NCI-H2171 (cell line): ENCODE measurements at regions not wholly inside any gene's neighbourhood (a gene's known extent, or its start where the extent isn't known, plus 50 kb on each side); places are given as distances from the start of the nearest gene placed in this dataset.
"Not testable (repeated sequence)": the region's sequence is repeated elsewhere in the genome, so short reads cannot be mapped to it uniquely, and the experiment has no call there.

Source experiments
- DNase-seq: peaks from one replicate; lab custom pipeline; 2025; lab: John Stamatoyannopoulos, UW

- no peak for DNase-seq
These were observed 1186.7 kb upstream of the EPHA6 start for GRCh38 chr3:95627697-95628096.

GRCh38 chr3:95629802-95630201 lies 1184.6 kb upstream of the EPHA6 start:
- DNase-seq: no peak

DNA sequence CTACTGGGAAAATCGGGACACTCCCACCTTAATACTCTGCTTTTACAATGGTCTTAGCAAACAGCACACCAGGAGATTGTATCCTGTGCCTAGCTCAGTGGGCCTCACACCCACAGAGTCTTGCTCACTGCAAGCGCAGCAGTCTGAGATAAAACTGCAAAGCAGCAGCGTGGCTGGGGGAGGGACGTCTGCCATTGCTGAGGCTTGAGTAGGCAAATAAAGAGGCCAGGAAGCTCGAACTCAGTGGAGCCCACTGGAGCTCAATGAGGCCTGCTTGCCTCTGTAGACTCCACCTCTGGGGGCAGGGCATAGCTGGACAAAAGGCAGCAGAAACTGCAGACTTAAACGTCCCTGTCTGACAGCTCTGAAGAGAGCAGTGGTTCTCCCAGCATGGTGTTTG lies 1169.1 kb upstream of the EPHA6 start:
- no peak for DNase-seq

DNA sequence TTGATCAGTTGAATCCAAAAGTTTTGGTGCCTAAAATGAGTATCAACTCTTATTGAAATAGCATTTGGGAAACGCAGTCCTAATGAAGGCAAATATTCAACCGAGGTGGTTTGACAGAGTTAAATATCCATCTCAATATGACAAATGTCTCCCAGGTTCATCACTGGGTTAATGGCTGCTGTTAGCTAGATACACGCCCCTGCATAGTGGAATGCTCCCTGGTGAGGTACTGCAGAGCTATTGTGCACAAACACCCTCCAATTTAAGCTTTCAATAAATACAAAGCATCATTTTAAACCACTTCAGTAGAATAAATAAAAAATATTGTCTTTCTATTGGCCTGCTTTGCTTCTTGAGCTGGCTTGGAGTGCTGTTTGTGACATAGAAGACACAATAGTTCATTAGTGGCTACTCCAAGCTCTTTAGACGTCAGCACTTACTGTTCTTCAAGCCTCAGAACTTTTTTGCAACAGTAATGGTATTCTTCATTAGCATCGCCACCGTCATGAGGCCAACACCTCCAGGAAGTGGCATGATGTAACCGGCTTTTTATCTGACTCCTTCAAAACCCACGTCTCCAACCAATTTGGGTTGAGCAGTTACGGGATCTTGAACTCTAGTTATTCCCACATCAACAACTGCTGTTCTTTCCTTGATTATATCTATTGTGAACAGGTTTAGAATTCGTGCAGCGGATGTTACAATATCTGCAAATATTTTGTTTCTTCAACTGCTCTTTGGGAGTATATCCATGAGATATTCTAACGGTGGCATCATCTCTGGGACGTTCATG lies 1159.6 kb upstream of the EPHA6 start:
- no peak for DNase-seq

GRCh38 chr3:95655363-95655986 lies 1158.9 kb upstream of the EPHA6 start:
- DNase-seq: no peak

GRCh38 chr3:95670765-95671164 lies 1143.6 kb upstream of the EPHA6 start:
- no peak for DNase-seq

DNA sequence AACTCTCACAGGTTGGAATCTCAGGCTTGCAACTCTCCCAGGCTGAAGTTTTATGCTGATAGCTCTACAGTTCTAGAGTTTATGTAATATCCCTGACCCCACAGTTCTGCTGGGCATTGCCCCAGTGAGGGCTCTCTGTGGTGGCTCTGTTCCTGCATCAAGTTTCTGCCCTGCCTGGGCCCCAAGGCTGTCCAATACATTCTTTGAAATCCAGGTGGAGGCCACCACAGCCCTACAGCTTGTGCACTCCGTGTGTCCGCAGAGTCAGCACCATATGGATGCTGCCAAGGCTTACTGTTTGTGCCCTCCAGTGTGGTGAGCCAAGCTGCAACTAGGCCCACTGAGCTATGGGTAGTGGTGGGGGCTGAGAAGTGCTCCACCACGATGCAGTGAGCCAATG lies 1141.2 kb upstream of the EPHA6 start:
- no peak for DNase-seq

- no peak for DNase-seq
These were observed 1108.5 kb upstream of the EPHA6 start for GRCh38 chr3:95705786-95706418.

DNA sequence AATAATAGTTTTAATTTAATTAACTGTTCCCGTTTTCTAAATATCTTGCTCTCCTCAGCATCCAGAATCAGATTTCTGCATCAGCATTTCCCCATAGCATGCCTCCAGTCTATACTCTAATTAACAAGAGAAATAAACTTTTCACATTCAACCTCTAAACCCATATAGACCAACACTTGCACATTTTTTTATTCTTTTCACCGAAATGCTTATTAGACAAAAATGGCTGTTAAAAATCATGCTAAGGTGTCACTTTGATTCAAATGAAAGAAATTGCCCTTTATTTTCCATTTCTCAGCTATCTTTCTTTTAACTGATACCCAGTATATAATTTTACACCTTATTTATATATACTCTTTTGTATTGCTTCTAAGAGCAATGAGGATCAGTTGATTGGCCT lies 1107.1 kb upstream of the EPHA6 start:
- no peak for DNase-seq

- DNase-seq: no peak
These were observed 1103.7 kb upstream of the EPHA6 start for GRCh38 chr3:95710684-95711083.

DNA sequence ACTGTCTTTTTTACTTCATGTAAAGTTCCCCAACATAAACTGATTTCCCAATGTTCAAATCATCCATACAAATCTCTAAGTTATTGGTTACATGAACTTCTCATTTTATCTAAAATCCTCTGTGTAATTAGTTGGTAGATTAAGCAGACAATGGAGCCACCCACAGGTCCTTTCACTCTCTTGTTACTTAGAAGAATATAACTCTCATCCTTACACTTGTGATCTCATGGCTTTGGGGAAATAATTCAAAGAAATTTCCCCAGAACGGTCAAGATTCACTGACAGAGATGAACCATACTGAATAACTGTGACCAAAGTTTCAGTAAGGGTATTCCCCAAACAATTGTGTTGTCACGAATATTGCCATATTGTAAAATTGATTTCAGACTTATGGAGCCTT lies 1102.6 kb upstream of the EPHA6 start:
- DNase-seq: no peak

DNA sequence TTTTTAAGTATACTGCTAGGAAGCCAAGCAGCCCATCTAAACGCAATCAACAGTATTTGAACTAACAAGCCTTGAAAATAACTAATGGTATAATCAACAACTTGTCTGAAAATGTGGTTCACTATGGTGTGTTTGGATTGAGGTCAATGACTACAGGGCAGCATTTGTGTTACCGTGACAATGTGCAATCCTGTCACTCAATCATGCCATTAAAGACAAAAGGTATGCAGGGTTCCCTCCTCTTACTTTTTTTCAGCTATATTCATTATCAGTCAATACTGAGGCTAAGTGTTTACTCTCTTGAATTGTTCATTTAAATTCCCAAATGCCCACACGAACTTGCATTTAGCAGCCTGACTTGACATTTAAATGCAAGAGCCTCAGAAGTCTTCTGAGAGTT lies 1099.3 kb upstream of the EPHA6 start:
- DNase-seq: no peak

DNA sequence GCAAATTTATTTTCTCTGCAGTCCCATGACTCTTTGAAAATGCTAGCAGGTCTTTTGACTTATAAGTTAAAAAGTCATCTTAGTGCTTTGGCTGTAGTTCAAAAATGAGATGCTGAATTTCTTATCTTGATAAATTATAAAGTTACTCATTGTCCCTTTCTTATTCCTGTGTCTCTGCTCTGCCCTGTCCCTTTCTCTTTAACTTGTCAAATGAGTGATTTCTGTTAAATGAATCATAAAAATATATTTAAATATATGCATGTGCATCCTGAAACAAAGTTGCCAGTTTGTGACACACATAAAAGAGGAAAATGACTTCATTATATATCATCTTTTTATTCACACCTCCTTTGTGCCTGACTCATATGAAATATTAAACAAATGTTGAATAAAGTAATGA lies 1097.3 kb upstream of the EPHA6 start:
- DNase-seq: no peak

- DNase-seq: no peak
These were observed 1096.2 kb upstream of the EPHA6 start for GRCh38 chr3:95718168-95718567.

- DNase-seq: no peak
These were observed 1094.9 kb upstream of the EPHA6 start for GRCh38 chr3:95719481-95719880.

DNA sequence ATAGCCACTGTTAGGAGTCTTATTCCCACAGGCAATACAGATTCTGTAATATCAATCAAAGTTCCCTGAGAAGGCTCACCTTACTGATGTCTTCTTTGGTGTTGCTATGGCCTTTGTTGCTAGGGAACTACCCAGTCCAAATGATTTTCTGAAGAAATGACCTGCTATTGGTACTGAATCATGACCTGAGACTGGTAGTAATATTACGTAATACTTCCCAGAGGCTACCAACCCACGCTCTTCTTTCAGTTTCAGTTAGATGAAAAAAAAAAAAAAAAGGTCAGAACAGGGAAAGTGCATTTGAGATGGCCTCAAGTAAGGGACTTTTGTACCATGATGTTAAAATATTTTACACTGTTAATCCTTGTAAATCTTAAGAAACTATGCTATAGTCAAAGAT lies 1092.5 kb upstream of the EPHA6 start:
- DNase-seq: no peak

DNA sequence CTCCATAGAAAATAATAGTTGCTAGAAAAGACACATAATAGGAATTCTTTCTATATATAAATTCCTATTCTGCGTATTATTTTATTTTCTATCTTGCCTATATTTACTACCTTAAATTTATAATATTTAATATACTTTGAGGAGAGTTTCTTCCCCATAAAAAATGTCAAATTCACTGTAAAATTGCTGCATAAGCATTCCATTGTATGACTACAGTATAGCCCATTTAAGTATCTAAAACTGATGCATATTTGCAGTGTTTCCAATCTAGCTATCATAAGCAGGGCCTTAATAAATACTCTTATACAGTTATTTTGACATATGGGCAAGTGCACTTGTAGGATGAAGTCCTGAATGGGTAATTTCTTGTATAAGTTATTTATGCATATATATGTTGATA lies 1088.6 kb upstream of the EPHA6 start:
- no peak for DNase-seq

GRCh38 chr3:95731753-95732152 lies 1082.6 kb upstream of the EPHA6 start:
- DNase-seq: no peak

GRCh38 chr3:95733336-95733735 lies 1081.1 kb upstream of the EPHA6 start:
- no peak for DNase-seq

- DNase-seq: no peak
These were observed 1076.3 kb upstream of the EPHA6 start for GRCh38 chr3:95738045-95738444.

- DNase-seq: not testable (repeated sequence)
These were observed 1069.5 kb upstream of the EPHA6 start for GRCh38 chr3:95744896-95745295.

DNA sequence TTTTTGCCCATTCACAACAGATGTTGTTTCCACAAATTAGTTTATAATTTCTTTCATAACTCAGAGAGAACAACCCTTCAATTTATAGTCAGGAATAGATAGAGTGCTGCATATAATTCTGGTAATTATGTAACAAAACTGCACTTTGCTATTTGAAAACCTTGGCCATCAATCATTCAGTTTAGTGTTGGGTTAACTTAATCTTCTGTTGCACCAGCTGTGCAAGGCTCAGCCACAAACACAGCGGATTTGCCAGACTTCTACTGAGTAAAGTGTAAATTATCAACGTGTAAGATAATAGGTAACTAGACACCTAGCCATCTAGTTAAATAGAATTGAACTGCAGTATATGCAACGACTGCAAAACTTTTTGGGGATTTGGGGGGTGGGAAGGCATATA lies 1064.3 kb upstream of the EPHA6 start:
- DNase-seq: no peak

DNA sequence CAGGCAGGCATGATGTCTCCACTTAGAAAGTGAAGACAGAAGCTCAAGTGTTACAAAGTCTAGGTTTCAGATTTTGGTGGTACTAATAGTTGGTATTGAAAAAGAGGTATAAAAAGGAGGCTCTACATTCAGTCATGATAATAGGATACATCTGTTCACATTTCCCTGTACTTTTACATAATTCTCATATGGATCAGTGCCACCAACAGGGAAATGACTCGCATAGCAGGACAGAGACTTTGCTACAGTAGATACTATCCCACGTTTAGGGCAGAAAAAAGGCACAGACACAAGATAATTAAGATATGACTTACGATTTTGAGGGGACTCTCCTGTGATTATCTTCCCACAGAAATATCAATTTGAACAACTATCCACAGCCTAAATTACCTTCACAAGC lies 1062.9 kb upstream of the EPHA6 start:
- DNase-seq: no peak
